GM19463 (cell line): ENCODE measurements at regions not wholly inside any gene's neighbourhood (a gene's known extent, or its start where the extent isn't known, plus 50 kb on each side); places are given as distances from the start of the nearest gene placed in this dataset.

Source experiments
- ATAC-seq: cut with Tn5 transposase; IDR thresholded peaks from one replicate; pipeline ENCODE4 v1.9.1; 2021; ENCODE audit warnings: mild to moderate bottlenecking, moderate library complexity; ENCODE audit not compliant: unreplicated experiment

- ATAC-seq: no peak
Observed at GRCh38 chr1:55579332-55580001, 364.3 kb upstream of the USP24 start.

DNA sequence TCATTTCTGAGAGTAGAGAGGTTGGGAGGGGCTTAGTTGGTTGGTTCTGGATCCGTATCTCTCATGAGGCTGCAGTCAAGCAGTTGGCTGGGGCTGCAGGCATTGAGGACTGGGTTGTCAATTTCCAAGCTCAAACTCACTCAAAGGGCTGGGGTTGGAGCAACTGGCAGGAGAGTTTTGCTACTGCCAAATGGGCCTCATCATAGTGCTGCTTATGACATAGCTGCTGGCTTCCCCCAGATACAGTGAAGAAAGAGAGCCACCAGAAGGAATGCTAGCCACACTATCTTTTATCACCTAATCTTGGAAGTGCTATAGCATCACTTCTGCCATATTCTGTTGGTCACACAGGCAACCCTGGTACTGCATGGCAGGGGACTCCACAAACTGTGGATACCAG lies 363.5 kb upstream of the USP24 start:
- no peak for ATAC-seq

DNA sequence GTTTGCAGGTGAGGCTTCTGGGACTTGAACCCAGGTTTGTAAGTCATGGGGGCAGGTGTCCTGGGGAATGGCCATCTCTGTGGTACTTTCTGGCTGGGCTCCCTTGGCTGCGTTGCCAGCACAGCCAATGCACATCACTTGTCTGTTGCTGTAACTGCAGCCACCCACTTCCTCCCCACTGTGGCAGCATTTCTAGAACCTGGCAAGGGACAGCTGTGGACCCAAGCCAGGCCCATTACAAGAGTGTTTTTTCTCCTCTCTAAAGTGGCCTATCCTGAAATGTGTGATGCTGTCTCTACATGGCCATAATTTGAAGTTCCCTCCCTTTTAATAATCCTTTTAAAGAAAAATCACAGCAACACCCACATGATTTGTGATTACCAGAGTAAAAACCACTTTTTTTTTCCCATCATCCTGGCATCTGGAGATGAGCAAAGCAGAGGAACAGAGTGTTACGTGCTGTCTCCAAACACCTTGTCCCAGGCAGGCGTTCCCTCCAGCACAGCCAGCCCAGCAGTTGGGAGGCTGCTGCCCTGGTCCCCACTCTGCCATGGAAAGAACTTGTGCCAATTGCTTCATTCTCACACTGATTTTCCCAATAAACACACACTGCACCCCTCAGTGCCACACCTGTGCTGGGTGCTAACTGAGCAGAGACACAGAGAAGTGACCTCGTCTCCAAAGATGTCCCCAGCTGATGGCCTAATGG lies 360.6 kb upstream of the USP24 start:
- ATAC-seq: no peak

DNA sequence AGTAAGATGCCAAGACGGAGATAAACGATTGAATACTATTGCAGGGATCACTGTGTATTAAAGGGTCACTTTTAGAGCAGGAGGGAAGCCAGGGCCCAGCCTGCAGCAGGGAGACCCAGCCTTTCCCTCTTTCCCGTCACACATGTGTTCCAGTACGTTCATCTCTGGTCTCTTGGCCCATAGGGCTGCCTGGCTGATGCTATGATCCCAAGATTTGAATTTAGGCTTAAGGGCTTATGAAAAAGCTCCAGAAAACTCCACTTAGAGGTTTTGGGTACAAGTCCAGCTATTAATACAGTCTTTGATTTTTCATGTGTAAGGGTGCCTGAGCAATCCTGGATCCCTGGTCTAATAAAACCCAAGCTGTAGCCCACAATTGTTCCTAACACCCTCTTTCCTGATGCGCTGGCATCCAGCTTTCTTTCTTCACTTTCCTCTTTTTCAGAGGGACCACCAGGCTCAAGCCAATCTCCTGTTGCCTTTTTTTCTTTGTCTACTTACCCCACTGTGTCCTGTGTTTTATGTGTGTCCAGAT lies 359.6 kb upstream of the USP24 start:
- no peak for ATAC-seq

DNA sequence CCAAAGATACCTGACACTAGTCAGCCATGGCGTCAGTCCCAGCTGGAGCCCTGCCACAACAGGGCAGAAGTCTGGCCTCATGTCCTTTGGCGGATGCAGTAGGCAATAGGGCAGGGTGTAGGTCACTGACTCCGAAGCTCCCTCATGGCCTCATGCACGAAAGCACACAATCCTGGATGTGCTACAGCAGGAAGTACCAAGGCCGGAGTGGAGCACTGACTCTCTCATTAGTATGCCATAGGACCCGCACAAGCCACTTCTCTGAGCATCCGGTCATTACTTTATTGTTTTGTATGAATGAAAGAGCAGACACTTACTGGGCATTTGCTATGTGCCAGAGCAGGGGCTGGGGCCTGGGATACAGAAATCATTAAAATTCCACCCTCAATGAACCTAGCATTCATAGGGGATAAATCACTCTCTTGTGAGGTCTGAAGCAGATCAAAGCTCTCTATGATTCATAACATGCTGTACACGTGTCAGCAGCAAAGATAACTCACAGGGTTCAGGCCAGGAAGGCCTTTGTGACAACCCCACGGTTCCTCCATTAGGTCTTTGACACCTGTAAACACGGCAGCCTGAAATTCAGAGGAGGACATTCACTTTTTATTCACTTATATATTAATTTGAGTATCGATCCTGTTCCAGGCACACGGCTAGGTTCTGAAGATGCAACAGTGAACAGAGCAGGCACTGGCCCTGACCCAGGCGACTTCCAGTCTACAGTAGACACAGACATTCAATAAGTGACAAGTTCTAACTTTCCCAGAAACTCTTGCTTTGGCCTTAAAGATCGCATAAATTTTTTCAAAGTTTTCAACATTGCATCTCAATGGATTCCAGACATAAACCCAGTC lies 357.9 kb upstream of the USP24 start:
- no peak for ATAC-seq

DNA sequence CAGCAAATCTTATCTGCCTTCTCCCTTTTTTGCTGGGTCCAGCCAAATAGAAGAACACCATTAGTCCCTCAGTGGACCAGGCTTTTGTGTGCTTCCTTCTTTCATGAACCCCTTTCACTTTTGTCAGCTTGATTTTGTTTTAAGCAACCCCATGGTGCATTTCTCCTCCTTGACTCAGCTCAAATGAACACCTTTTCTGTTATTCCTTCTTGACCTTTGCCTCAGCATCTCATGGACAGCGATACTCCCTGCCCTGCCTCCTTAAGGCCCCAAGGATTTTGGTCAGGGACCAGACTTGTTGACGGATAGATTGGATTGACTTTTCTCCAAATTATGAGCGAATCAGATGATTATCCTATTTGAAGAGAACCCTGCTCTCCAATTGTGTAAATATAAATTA lies 356.6 kb upstream of the USP24 start:
- no peak for ATAC-seq

DNA sequence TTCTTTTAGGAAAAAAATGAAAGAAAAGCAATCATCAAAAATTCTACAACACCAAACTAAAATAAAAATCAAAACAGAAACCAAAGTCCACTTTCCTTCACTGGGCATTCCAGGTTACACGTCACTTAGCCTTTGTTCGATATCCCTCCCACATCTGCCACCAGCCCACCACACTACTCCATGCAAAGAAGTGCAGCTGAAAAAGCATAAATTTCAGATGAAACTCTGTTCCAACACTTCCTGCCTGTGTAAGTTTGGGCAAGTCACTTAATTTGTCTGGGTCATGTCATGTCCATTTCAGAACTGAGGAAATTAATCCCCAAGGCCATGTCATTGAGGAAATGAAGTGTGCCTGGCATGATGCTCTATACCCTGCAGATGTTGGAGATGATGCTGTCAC lies 354.3 kb upstream of the USP24 start:
- ATAC-seq: no peak

DNA sequence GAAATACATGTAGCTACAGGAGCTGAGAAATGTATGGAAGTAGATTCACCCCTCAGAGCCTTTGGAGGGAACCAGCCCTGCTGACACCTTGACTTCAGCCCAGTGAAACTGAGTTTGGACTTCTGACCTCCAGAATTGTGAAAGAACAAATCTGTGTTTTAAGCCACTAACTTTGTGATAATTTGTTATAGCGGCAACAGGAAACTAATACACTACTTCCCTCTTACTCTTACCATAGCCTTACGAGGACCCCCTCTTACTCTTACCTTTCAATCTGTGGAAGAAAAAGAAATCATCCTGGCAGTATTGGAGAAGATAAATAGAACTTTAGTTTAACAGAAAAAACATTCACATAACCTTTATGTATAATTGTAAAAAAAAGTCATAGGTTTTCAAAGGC lies 353.6 kb upstream of the USP24 start:
- no peak for ATAC-seq

DNA sequence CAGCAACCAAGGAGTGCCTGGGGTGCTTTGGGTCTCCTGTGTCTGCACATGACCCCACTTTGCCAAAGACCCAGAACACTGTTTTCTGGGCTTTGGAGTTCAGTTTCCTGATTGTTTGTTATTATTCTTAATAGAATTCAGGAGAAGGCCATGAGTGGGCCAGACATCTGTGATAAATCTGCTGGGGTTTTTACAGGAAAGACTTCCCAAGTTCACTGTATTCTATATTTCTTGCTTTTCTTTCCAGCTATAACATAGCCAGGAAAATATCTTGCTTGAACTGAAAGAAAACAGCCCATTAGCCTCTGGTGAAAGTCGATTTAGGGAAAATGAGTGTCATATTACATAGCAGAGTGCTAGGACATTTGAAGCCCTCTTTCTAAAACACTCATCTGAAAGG lies 345.1 kb upstream of the USP24 start:
- ATAC-seq: no peak

DNA sequence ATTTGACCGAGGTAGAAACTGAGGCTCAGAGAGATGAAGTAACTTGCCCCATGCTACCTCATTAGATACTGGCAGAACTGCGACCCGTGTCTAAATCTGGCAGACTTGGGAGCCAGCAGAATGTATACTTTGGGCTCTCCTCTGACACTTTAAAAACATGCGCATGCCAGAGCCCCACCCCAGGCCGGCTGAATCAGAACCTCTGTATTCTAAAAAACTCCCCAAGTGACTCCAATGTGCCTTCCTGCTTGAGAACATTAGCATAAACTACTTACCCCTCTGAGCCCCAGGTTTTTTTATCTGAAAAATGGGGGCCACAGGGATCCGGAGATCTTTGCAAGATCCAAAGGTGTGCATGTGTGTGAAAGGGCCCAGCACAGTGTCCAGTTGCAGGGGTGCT lies 344.7 kb upstream of the USP24 start:
- no peak for ATAC-seq

DNA sequence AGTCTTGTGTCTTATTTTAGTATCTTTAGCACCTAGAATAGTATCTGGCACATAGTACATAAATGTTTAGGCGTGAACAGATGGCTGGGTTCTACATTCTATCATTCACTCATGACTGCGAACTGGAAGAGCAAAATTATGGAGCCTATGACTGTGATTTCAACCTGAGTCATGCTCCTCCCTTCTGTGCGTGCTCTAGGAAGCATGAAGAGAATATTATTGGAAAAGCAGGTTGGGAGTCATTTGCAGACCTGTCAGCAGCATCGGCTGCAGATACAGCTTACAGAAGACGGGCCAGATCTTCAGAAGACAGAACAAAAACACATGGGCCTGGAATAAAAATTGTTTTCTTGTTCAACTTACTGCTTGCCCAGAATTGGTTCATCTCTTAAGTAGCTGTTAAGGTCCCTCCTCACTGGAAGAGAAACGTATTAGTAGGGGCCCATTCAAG lies 344.0 kb upstream of the USP24 start:
- ATAC-seq: no peak

DNA sequence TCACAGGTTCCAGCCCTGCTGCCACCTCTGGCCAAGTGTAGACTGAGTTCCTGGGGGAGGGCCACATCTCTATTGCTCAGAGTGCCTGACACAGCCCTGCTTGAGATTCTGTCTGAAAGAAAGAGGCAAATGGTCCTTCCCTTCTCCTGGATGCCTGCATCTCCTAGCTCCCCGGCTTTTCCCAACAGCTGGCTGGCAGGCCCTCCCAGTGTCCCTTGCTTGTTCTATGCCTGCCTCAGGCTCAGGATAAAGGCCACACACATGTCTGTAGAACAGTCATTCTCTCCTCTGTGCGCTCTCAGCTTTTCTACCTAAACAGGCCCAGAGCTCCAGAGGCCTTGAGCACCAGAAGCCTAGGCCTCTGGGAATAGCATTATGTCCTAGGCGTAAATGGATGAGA lies 343.4 kb upstream of the USP24 start:
- ATAC-seq: no peak

- ATAC-seq: no peak
Observed at GRCh38 chr1:55555956-55556725, 341.0 kb upstream of the USP24 start.

DNA sequence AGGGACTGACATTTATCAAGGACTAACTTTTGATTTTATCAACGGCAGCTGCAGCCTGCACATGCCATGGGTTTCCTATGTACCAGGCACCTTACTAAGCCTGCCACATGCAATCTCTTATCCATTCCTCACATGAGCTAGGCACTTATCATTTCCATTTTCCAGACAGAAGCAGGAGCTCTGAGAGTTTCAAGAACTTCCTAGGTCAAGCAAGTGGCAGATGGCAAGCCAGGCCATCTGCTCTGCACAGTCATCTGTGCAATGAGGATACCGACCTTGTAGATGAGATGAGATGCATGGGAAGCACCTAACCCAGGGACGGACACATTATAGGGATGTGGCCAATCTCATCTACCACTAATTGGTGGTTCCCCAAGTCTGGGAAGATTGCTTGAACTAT lies 339.4 kb upstream of the USP24 start:
- ATAC-seq: no peak

DNA sequence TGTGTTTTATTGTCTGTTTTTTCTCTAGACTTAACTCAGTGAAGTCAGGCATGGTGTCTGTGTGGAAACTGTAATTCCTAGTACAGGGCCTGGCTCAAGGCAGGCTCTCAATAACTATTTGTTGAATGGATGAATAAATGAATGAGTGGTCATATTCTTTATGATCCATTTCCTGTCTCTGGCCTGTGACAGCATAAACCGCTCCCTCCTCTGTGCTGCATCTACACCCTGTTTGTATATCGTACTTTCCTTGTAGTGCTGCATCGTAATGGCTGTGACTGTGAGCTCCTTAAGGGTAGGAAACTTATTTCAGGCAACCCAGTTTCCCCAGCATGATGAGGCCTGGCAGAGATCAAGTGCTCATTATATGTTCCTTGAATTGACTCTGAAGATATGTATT lies 337.5 kb upstream of the USP24 start:
- no peak for ATAC-seq

GRCh38 chr1:55547405-55547804 lies 332.2 kb upstream of the USP24 start:
- ATAC-seq: no peak

GRCh38 chr1:55546553-55546952 lies 331.4 kb upstream of the USP24 start:
- no peak for ATAC-seq

DNA sequence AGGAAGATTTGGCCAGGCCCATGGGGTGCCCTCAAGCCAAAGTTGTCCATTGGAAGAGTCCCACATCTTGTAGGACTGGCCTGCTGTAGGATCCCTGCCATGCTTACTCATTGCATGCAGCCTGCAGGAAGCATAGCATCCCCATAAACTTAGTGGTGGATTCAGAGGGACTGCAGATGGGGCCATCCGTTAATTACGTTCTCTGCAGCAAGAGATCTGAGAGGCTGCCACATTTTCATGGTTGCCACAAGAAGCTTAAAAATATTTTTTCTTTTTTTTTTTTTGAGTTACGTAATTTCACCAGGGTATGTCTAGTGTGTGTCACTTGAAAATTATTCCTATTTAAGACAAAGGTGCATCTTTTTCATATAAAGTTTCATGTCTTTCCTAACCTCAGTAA lies 329.7 kb upstream of the USP24 start:
- no peak for ATAC-seq

DNA sequence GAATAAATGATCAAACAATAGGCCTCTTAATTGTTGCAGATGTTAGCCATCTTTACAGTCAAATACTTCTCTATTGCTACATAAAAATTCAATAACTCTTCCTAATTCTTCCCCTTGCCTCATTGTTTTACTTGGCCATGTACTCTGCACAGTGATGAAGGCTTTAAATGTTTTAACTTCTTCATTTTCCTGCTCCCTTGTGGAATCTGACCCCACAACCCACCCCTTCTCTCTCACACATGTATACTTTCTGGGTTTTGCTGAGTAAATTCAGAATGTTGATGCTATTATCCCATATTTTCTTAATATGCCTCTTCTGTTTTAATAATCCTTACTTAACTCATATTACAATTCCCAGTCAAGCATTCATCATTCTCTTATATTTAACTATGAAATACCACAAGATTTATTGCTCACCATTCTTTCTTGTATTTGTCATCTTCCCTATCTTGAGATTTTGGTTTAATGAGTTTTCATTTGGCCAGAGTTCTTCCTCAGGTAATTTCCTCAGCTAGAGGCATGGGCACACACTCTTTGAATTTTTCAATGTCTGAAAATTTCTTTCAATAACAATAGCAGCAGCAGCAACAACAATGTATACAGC lies 327.8 kb upstream of the USP24 start:
- no peak for ATAC-seq

DNA sequence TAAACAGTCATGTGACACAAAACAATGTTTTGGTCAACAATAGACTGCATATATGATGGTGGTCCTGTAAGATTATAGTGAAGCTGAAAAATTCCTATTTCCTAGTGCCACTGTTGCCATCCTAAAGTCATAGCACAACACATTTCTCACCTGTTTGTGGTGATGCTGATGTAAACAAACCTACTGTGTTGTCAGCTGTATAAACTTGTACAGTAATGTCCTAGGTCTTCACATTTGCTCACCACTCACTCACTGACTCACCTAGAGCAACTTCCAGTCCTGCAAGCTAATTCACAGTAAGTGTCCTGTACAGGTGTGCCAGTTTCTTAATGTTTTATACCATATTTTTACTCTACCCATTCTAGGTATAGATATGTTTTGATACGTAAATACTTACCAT lies 326.1 kb upstream of the USP24 start:
- no peak for ATAC-seq
